Gastroesophageal sphincter (tissue), 4 donors: ENCODE measurements at regions not wholly inside any gene's neighbourhood (a gene's known extent, or its start where the extent isn't known, plus 50 kb on each side); places are given as distances from the start of the nearest gene placed in this dataset.

Experiments
- ATAC-seq: fragments of 150-250 bp; one replicate; pipeline ENCODE4 v1.9.1; 2016; ENCODE audit warnings: mild to moderate bottlenecking, moderate library complexity
- H3K27ac ChIP-seq, 4 donors: fragments of 200-600 bp; sonication (generic) in 3 of 4; 1 replicate in 3 of 4; 2 replicates in 1 of 4; pipeline ENCODE4 v1.5.1; 2016 to 2019
- H3K27me3 ChIP-seq: fragments of 200-600 bp; sonication (generic); one replicate; pipeline ENCODE4 v1.5.1; 2019
- H3K36me3 ChIP-seq, 2 donors: fragments of 200-600 bp; sonication (generic); one replicate each; pipeline ENCODE4 v1.5.1; 2019; ENCODE audit warnings: control low read depth in 1 of 2
- H3K4me1 ChIP-seq, 3 donors: fragments of 200-600 bp; sonication (generic); 1 replicate in 2 of 3; 2 replicates in 1 of 3; pipeline ENCODE4 v1.5.1; 2016 to 2019; ENCODE audit warnings: control low read depth in 2 of 3
- H3K4me3 ChIP-seq, 2 donors: fragments of 200-600 bp; sonication (generic); one replicate each; pipeline ENCODE4 v1.5.1; 2019; ENCODE audit warnings: mild to moderate bottlenecking in 1 of 2, moderate library complexity in 1 of 2
- H3K9me3 ChIP-seq, 3 donors: fragments of 200-600 bp; sonication (generic); one replicate each; pipeline ENCODE4 v1.5.1; 2017 to 2019; ENCODE audit warnings: control low read depth in 2 of 3
- EP300 ChIP-seq: sonication (generic); formaldehyde crosslinking; IDR thresholded peaks from one replicate; pipeline ENCODE4 v1.6.1; 2017; ENCODE audit warnings: antibody characterized with exemption, mild to moderate bottlenecking
- POLR2A ChIP-seq, 2 donors: fragments of 450-650 bp; IDR thresholded peaks; one replicate each; pipeline ENCODE4 v1.6.1; 2017; ENCODE audit warnings: antibody characterized with exemption in 2 of 2, mild to moderate bottlenecking in 2 of 2, moderate library complexity in 1 of 2
- POLR2AphosphoS5 ChIP-seq: sonication (generic); formaldehyde crosslinking; IDR thresholded peaks from one replicate; pipeline ENCODE4 v1.6.1; 2017; ENCODE audit warnings: antibody characterized with exemption
- WGBS, 2 donors: methylation state at CpG; one replicate each; pipeline ENCODE4 v1.1.5; 2018; ENCODE audit warnings: low coverage in 1 of 2; 5-methylcytosine and 5-hydroxymethylcytosine counted together
- TF ChIP-seq, protein P1 (sequence below), 4 experiments: fragments of 200-600 bp in 2 of 4; fragments of 450-650 bp in 2 of 4; sonication (generic) in 1 of 4; IDR thresholded peaks; one replicate each; pipeline ENCODE4 v1.5.1; 2017 to 2019; ENCODE audit warnings: antibody characterized with exemption in 4 of 4, mild to moderate bottlenecking in 2 of 4, moderate library complexity in 2 of 4

DNA sequence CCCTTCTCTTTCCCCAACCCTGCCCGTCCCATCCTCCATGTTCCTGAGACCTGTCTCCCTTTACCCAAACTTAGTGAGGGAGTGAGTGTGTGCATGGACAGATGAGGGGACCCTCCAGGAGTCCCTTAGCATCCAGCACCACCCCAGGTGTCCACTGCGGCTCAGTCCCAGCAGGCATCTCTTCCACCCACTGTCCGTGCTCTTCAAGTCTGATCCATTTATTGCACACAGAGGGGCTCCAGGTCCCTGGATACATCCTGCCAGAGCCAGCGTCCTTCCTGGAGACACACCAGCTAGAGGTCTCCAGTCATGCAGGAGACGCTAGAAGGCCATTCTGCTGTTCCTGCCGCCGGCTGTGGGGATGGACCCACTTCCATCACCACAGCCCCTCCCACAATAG lies 239.2 kb downstream of the ADGRD1 start:
- H3K27ac ChIP-seq, result no peak overlapping the region
- no peak overlapping the region for H3K4me3 ChIP-seq
- WGBS, 2 donors, result 70% methylated on average over 3 of the region's 7 CpGs; no CpG with 5 or more reads in 1 of the 2 donors
- TF ChIP-seq EP300 (no peak), POLR2AphosphoS5 (no peak)
- TF ChIP-seq, protein P1, sequence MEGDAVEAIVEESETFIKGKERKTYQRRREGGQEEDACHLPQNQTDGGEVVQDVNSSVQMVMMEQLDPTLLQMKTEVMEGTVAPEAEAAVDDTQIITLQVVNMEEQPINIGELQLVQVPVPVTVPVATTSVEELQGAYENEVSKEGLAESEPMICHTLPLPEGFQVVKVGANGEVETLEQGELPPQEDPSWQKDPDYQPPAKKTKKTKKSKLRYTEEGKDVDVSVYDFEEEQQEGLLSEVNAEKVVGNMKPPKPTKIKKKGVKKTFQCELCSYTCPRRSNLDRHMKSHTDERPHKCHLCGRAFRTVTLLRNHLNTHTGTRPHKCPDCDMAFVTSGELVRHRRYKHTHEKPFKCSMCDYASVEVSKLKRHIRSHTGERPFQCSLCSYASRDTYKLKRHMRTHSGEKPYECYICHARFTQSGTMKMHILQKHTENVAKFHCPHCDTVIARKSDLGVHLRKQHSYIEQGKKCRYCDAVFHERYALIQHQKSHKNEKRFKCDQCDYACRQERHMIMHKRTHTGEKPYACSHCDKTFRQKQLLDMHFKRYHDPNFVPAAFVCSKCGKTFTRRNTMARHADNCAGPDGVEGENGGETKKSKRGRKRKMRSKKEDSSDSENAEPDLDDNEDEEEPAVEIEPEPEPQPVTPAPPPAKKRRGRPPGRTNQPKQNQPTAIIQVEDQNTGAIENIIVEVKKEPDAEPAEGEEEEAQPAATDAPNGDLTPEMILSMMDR (IDR thresholded peaks at IDR 0.05), result no peak
- no peak for ATAC-seq
- no peaks in the 10 kb centered on the region for H3K36me3 ChIP-seq
- no peaks in the 10 kb centered on the region for H3K4me1 ChIP-seq
- H3K9me3 ChIP-seq, result peaks cover 0 to under 1% (median 0%) of the 10 kb centered on the region in 3 donors
- peaks cover 9% of the 10 kb centered on the region for H3K27me3 ChIP-seq

DNA sequence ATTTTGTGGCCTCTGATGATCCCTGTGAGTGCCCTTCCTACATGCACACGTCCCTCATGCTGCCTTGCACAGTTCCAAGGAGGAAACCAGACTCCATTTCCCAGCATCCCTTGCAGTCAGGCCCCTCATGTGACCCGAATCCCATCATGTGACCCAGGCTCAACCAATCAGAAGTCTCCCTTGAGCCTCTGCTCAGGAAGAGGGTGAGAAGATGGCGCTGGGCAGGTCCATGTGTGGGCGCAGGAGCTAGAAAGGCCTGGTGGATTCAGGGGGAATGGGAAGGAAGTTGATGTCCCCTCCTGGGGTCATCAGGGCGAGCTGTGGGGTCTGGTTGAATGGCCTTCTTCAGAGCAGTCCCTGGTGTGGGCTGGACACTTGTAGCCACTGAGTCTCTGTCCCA lies 240.5 kb downstream of the ADGRD1 start:
- WGBS, 2 donors, result 100% methylated on average over 1 of the region's 5 CpGs; no CpG with 5 or more reads in 1 of the 2 donors
- Histone ChIP-seq H3K27me3 (peaks cover 9% of the 10 kb centered on the region), H3K27ac (no peak overlapping the region), H3K36me3 (no peaks in the 10 kb centered on the region), H3K9me3 (peaks cover 0 to 8% (median 0%) of the 10 kb centered on the region in 3 donors), H3K4me1 (no peaks in the 10 kb centered on the region), H3K4me3 (no peak overlapping the region)
- no peak for ATAC-seq
- TF ChIP-seq, protein P1 (IDR thresholded peaks at IDR 0.05), result no peak

DNA sequence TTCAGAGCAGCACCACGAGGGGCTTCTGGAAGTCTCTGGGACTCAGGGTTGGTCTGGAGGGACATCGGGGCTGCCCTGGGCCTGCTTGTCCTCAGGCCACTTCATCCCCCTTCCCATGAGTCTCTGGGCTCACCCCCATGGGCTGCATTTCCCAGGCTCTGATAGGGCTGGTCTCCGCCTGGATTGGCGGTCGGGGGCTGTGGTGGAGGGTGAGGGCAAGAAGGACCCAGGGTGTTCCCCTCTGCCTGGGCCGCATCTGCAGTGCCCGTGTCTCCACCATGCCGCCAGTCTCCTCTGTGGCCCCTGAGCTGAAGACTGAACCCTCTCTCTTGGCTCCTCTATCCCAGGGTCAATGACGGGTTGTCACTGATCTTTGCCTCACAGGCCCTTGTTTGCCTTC lies 242.1 kb downstream of the ADGRD1 start:
- no peak overlapping the region for H3K27ac ChIP-seq
- no peaks in the 10 kb centered on the region for H3K4me1 ChIP-seq
- ATAC-seq, result no peak
- peaks cover 9% of the 10 kb centered on the region for H3K27me3 ChIP-seq
- H3K36me3 ChIP-seq, result no peaks in the 10 kb centered on the region
- TF ChIP-seq POLR2AphosphoS5 (no peak), POLR2A (IDR thresholded peaks at IDR 0.05) (no peak), EP300 (no peak)
- TF ChIP-seq, protein P1 (IDR thresholded peaks at IDR 0.05), result no peak
- WGBS, 2 donors, result 68 to 88% methylated on average over 4 of the region's 9 CpGs
- peaks cover 0 to 8% (median 0%) of the 10 kb centered on the region in 3 donors for H3K9me3 ChIP-seq
- no peak overlapping the region for H3K4me3 ChIP-seq

DNA sequence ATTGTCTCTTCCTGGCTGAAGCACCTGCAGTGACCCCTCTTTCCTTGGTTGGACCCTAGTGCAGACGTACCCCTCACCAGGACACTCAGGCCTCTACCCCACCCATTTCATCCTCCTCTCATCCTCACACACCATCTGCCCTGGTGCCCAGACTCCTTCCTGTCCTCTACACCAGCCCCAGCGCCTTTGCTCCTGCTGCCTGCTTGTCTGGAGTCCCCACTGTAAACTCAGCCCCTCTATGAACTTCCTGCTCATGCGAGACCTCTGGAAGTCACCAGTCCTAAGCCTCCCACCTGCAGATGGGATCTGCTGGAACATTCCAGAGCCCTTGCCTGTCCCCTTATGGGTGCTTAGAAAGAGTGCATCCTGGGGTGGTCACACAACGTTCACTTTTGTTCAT lies 242.5 kb downstream of the ADGRD1 start:
- Histone ChIP-seq H3K4me3 (no peak overlapping the region), H3K27ac (no peak overlapping the region), H3K4me1 (no peaks in the 10 kb centered on the region), H3K36me3 (no peaks in the 10 kb centered on the region), H3K9me3 (peaks cover 0 to 8% (median 0%) of the 10 kb centered on the region in 3 donors), H3K27me3 (peaks cover 9% of the 10 kb centered on the region)
- no peak for ATAC-seq
- 74% methylated on average over 4 of the region's 4 CpGs for WGBS, 2 donors
- TF ChIP-seq, protein P1 (IDR thresholded peaks at IDR 0.05), result no peak
- no peak for TF ChIP-seq POLR2A (IDR thresholded peaks at IDR 0.05)
- no peak for TF ChIP-seq POLR2AphosphoS5

DNA sequence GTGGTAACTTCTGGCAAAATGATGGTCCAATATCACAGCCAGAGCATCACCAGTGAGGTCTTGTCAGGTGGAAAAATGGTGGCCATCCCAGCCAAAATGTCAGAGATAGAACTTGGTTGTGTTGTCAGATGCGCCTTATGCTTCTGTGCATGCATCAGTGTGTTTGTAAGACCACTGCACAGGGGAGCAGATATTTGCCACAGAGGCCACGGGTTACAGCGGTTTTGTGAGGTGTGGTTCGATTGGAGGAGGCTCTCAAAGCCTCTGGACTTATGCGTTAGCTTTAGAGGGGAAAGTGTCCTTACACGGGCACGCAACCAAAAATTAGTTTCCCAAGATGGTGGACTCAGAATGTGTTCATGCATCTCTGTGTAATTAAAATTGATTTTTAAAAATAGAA lies 243.8 kb downstream of the ADGRD1 start:
- Histone ChIP-seq H3K27me3 (peaks cover 9% of the 10 kb centered on the region), H3K4me3 (no peak overlapping the region), H3K9me3 (peaks cover 0 to 8% (median 0%) of the 10 kb centered on the region in 3 donors), H3K4me1 (no peaks in the 10 kb centered on the region), H3K36me3 (no peaks in the 10 kb centered on the region), H3K27ac (no peak overlapping the region)
- no peak for ATAC-seq
- WGBS, 2 donors, result 83 to 98% methylated on average over 6 of the region's 7 CpGs
- TF ChIP-seq EP300, result no peak
- no peak for TF ChIP-seq POLR2A (IDR thresholded peaks at IDR 0.05)
- TF ChIP-seq, protein P1 (IDR thresholded peaks at IDR 0.05), result no peak
- no peak for TF ChIP-seq POLR2AphosphoS5
